Tibial nerve (tissue), 4 donors: ENCODE measurements at regions not wholly inside any gene's neighbourhood (a gene's known extent, or its start where the extent isn't known, plus 50 kb on each side); places are given as distances from the start of the nearest gene placed in this dataset.

Experiments used
- CTCF ChIP-seq, 5 experiments: fragments of 200-600 bp in 3 of 5; fragments of 450-650 bp in 2 of 5; sonication (generic) in 3 of 5; IDR thresholded peaks; one replicate each; pipeline ENCODE4 v1.5.1; 2016 to 2019; ENCODE audit warnings: antibody characterized with exemption in 5 of 5, mild to moderate bottlenecking in 3 of 5, moderate library complexity in 2 of 5
- EP300 ChIP-seq, 2 donors: sonication (generic); formaldehyde crosslinking; IDR thresholded peaks; one replicate each; pipeline ENCODE4 v1.6.1; 2017; ENCODE audit warnings: antibody characterized with exemption in 2 of 2, mild to moderate bottlenecking in 1 of 2
- POLR2A ChIP-seq, 2 donors: fragments of 450-650 bp; IDR thresholded peaks; one replicate each; pipeline ENCODE4 v1.6.1; 2017; ENCODE audit warnings: antibody characterized with exemption in 2 of 2, mild to moderate bottlenecking in 2 of 2, moderate library complexity in 2 of 2

GRCh38 chr9:119501374-119501773 lies 132.1 kb upstream of the BRINP1 start:
- TF ChIP-seq CTCF (IDR thresholded peaks at IDR 0.05): no peak
- TF ChIP-seq POLR2A (IDR thresholded peaks at IDR 0.05): no peak
- no peak for TF ChIP-seq EP300 (IDR thresholded peaks at IDR 0.05)
